HepG2 (cell line): ENCODE measurements at regions not wholly inside any gene's neighbourhood (a gene's known extent, or its start where the extent isn't known, plus 50 kb on each side); places are given as distances from the start of the nearest gene placed in this dataset.

Experiments
- HMGXB3 ChIP-seq: sonication (generic); formaldehyde crosslinking; IDR thresholded peaks from 2 replicates; pipeline ENCODE4 v1.4.0; 2020; ENCODE audit warnings: missing genetic modification reagents, borderline replicate concordance
- KAT7 ChIP-seq: IDR thresholded peaks from 2 replicates; pipeline ENCODE4 v1.6.1; 2018; ENCODE audit warnings: borderline replicate concordance, missing compliant biosample characterization
- PATZ1 ChIP-seq: sonication (generic); formaldehyde crosslinking; IDR thresholded peaks from 2 replicates; pipeline ENCODE4 v1.4.0; 2020; ENCODE audit warnings: missing genetic modification reagents
- PHF21A ChIP-seq: sonication (generic); formaldehyde crosslinking; IDR thresholded peaks from 2 replicates; pipeline ENCODE4 v1.5.0; 2020; ENCODE audit warnings: mild to moderate bottlenecking, missing genetic modification reagents
- SKI ChIP-seq: fragments of 450-650 bp; IDR thresholded peaks from one replicate; pipeline ENCODE4 v1.6.1; 2018; ENCODE audit warnings: mild to moderate bottlenecking; ENCODE audit not compliant: partially characterized antibody
- TBX2 ChIP-seq: sonication (generic); formaldehyde crosslinking; IDR thresholded peaks from 2 replicates; pipeline ENCODE4 v1.5.0; 2020; ENCODE audit warnings: missing genetic modification reagents, mild to moderate bottlenecking, borderline replicate concordance
- WIZ ChIP-seq: sonication (generic); formaldehyde crosslinking; IDR thresholded peaks from 2 replicates; pipeline ENCODE4 v1.5.1; 2020; ENCODE audit warnings: mild to moderate bottlenecking, missing genetic modification reagents
- ZBTB37 ChIP-seq: sonication (generic); formaldehyde crosslinking; IDR thresholded peaks from 2 replicates; pipeline ENCODE4 v1.4.0; 2020; ENCODE audit warnings: mild to moderate bottlenecking, missing genetic modification reagents
- ZNF343 ChIP-seq: sonication (generic); formaldehyde crosslinking; IDR thresholded peaks from 2 replicates; pipeline ENCODE4 v1.4.0; 2020; ENCODE audit warnings: mild to moderate bottlenecking, missing genetic modification reagents
- ZNF670 ChIP-seq: sonication (generic); formaldehyde crosslinking; IDR thresholded peaks from 2 replicates; pipeline ENCODE4 v1.8.0; 2022; ENCODE audit warnings: mild to moderate bottlenecking, missing genetic modification reagents, borderline replicate concordance
- ZZZ3 ChIP-seq: sonication (generic); formaldehyde crosslinking; IDR thresholded peaks from 2 replicates; pipeline ENCODE4 v1.4.0; 2020; ENCODE audit warnings: missing genetic modification reagents, mild to moderate bottlenecking, borderline replicate concordance
- TF ChIP-seq, protein P1 (sequence below), 2 experiments: sonication (generic) in 1 of 2; formaldehyde crosslinking in 1 of 2; IDR thresholded peaks; 2 replicates each; pipeline versions ENCODE4 v1.5.1 to v1.6.1; 2011 to 2020; ENCODE audit warnings: borderline replicate concordance in 1 of 2, low read depth in 1 of 2, low read length in 1 of 2, mild to moderate bottlenecking in 1 of 2, missing genetic modification reagents in 1 of 2, moderate library complexity in 1 of 2
- TF ChIP-seq, protein P2 (sequence below): IDR thresholded peaks from 2 replicates; pipeline ENCODE4 v1.4.0; 2020; ENCODE audit warnings: mild to moderate bottlenecking, missing genetic modification reagents

GRCh38 chr20:21564127-21564773 lies 50.4 kb upstream of the NKX2-2 start (continued):
- TF ChIP-seq PATZ1 (CRISPR knock-in tag) (peak; percentile 46; the same call in 1 of the 2 replicates), PHF21A (CRISPR knock-in tag) (peak; percentile 79), WIZ (CRISPR knock-in tag) (no peak), ZZZ3 (0 out of 2 replicates have a peak, but pooled peaks have one; percentile 45), HMGXB3 (CRISPR knock-in tag) (peak; percentile 53; the same call in 1 of the 2 replicates), KAT7 (CRISPR knock-in tag) (no peak), SKI (peak; percentile 16), ZBTB37 (peak; percentile 74), TBX2 (CRISPR knock-in tag) (peak; percentile 70; the same call in 1 of the 2 replicates), ZNF670 (CRISPR knock-in tag) (no peak), ZNF343 (CRISPR knock-in tag) (peak; percentile 76; the same call in 1 of the 2 replicates)
- TF ChIP-seq, protein P1, sequence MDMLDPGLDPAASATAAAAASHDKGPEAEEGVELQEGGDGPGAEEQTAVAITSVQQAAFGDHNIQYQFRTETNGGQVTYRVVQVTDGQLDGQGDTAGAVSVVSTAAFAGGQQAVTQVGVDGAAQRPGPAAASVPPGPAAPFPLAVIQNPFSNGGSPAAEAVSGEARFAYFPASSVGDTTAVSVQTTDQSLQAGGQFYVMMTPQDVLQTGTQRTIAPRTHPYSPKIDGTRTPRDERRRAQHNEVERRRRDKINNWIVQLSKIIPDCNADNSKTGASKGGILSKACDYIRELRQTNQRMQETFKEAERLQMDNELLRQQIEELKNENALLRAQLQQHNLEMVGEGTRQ (IDR thresholded peaks at IDR 0.05; ENCODE audit: low read depth, low read length) = peak; percentile 26; the same call in 1 of the 2 replicates
- TF ChIP-seq, protein P1 (CRISPR knock-in tag; IDR thresholded peaks at IDR 0.05; ENCODE audit: borderline replicate concordance) = 0 out of 2 replicates have a peak, but pooled peaks have one; percentile 45
- TF ChIP-seq, protein P2, sequence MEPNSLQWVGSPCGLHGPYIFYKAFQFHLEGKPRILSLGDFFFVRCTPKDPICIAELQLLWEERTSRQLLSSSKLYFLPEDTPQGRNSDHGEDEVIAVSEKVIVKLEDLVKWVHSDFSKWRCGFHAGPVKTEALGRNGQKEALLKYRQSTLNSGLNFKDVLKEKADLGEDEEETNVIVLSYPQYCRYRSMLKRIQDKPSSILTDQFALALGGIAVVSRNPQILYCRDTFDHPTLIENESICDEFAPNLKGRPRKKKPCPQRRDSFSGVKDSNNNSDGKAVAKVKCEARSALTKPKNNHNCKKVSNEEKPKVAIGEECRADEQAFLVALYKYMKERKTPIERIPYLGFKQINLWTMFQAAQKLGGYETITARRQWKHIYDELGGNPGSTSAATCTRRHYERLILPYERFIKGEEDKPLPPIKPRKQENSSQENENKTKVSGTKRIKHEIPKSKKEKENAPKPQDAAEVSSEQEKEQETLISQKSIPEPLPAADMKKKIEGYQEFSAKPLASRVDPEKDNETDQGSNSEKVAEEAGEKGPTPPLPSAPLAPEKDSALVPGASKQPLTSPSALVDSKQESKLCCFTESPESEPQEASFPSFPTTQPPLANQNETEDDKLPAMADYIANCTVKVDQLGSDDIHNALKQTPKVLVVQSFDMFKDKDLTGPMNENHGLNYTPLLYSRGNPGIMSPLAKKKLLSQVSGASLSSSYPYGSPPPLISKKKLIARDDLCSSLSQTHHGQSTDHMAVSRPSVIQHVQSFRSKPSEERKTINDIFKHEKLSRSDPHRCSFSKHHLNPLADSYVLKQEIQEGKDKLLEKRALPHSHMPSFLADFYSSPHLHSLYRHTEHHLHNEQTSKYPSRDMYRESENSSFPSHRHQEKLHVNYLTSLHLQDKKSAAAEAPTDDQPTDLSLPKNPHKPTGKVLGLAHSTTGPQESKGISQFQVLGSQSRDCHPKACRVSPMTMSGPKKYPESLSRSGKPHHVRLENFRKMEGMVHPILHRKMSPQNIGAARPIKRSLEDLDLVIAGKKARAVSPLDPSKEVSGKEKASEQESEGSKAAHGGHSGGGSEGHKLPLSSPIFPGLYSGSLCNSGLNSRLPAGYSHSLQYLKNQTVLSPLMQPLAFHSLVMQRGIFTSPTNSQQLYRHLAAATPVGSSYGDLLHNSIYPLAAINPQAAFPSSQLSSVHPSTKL (CRISPR knock-in tag) = peak; percentile 89
